Neuronal stem cell (in vitro differentiated cells): ENCODE measurements at regions not wholly inside any gene's neighbourhood (a gene's known extent, or its start where the extent isn't known, plus 50 kb on each side); places are given as distances from the start of the nearest gene placed in this dataset.

Experiments
- DNase-seq: peaks from one replicate; pipeline ENCODE4 v3.0.0-alpha.2; 2013; ENCODE audit warnings: low spot score
- H2AFZ ChIP-seq: one replicate; pipeline ENCODE4 v1.6.1; 2013; ENCODE audit warnings: mild to moderate bottlenecking, low read length, inconsistent platforms
- H2AK5ac ChIP-seq: 2 replicates; pipeline ENCODE4 v1.6.1; 2013; ENCODE audit warnings: low read depth, mild to moderate bottlenecking, inconsistent platforms, low read length, moderate library complexity, mixed read lengths
- H2BK120ac ChIP-seq: 2 replicates; pipeline ENCODE4 v1.6.1; 2013; ENCODE audit warnings: low read depth, mild to moderate bottlenecking, inconsistent platforms, low read length, moderate library complexity, mixed read lengths
- H2BK12ac ChIP-seq: one replicate; pipeline ENCODE4 v1.6.1; 2013; ENCODE audit warnings: low read length, inconsistent platforms
- H2BK15ac ChIP-seq: 2 replicates; pipeline ENCODE4 v1.6.1; 2013; ENCODE audit warnings: mild to moderate bottlenecking, low read length, inconsistent platforms, mixed read lengths
- H2BK5ac ChIP-seq: one replicate; pipeline ENCODE4 v1.6.1; 2013; ENCODE audit warnings: inconsistent platforms, mild to moderate bottlenecking, low read length, moderate library complexity
- H3K14ac ChIP-seq: one replicate; pipeline ENCODE4 v1.6.1; 2013; ENCODE audit warnings: low read length, inconsistent platforms
- H3K18ac ChIP-seq: 2 replicates; pipeline ENCODE4 v1.6.1; 2013; ENCODE audit warnings: low read length, inconsistent platforms
- H3K23ac ChIP-seq: 2 replicates; pipeline ENCODE4 v1.6.1; 2013; ENCODE audit warnings: low read depth, mild to moderate bottlenecking, mixed read lengths, low read length, inconsistent platforms; ENCODE audit not compliant: poor library complexity
- H3K27ac ChIP-seq: replicated peaks from 3 replicates; pipeline ENCODE4 v1.5.1; 2013; ENCODE audit warnings: low read length, inconsistent platforms
- H3K27me3 ChIP-seq, 3 experiments: 2 replicates each; pipeline ENCODE4 v1.6.1; 2013; ENCODE audit warnings: low read length in 3 of 3, mild to moderate bottlenecking in 2 of 3, inconsistent platforms in 1 of 3, low read depth in 1 of 3, mixed read lengths in 1 of 3, moderate library complexity in 1 of 3; ENCODE audit not compliant: control insufficient read depth in 3 of 3, insufficient read depth in 3 of 3
- H3K36me3 ChIP-seq, 2 donors: replicated peaks in 1 of 2; 2 replicates each; pipeline ENCODE4 v1.6.1; 2013; ENCODE audit warnings: low read length in 2 of 2; ENCODE audit not compliant: control insufficient read depth in 2 of 2, insufficient read depth in 2 of 2
- H3K4ac ChIP-seq: 2 replicates; pipeline ENCODE4 v1.6.1; 2013; ENCODE audit warnings: inconsistent platforms, mild to moderate bottlenecking, low read length, moderate library complexity
- H3K4me1 ChIP-seq, 2 donors: 1 replicate in 1 of 2; 2 replicates in 1 of 2; pipeline ENCODE4 v1.6.1; 2013; ENCODE audit warnings: low read length in 2 of 2, low read depth in 1 of 2; ENCODE audit not compliant: control insufficient read depth in 2 of 2, insufficient read depth in 1 of 2
- H3K4me2 ChIP-seq: one replicate; pipeline ENCODE4 v1.6.1; 2013; ENCODE audit warnings: mild to moderate bottlenecking, low read length, inconsistent platforms; ENCODE audit not compliant: insufficient read depth, poor library complexity, severe bottlenecking
- H3K4me3 ChIP-seq, 2 donors: 2 replicates each; pipeline ENCODE4 v1.5.1; 2013; ENCODE audit warnings: low read length in 2 of 2, mild to moderate bottlenecking in 2 of 2, inconsistent platforms in 1 of 2, moderate library complexity in 1 of 2
- H3K79me1 ChIP-seq: one replicate; pipeline ENCODE4 v1.6.1; 2013; ENCODE audit warnings: low read depth, mild to moderate bottlenecking, inconsistent platforms, low read length, moderate library complexity
- H3K9ac ChIP-seq: one replicate; pipeline ENCODE4 v1.6.1; 2013; ENCODE audit warnings: mild to moderate bottlenecking, low read depth, low read length, inconsistent platforms; ENCODE audit not compliant: poor library complexity
- H3K9me3 ChIP-seq, 2 donors: replicated peaks in 1 of 2; 2 replicates each; pipeline versions ENCODE3 to v1.6.1; 2013; ENCODE audit warnings: low read length in 2 of 2, mild to moderate bottlenecking in 2 of 2, inconsistent platforms in 1 of 2, low read depth in 1 of 2, mixed read lengths in 1 of 2, moderate library complexity in 1 of 2; ENCODE audit not compliant: control insufficient read depth in 2 of 2, insufficient read depth in 1 of 2
- H4K8ac ChIP-seq: one replicate; pipeline ENCODE4 v1.6.1; 2013; ENCODE audit warnings: low read depth, mild to moderate bottlenecking, inconsistent platforms, low read length, moderate library complexity
- H4K91ac ChIP-seq: one replicate; pipeline ENCODE4 v1.6.1; 2013; ENCODE audit warnings: low read length, low read depth, mild to moderate bottlenecking, inconsistent platforms; ENCODE audit not compliant: poor library complexity
- WGBS, 2 donors: extraction: QIAGEN DNeasy Blood & Tissue Kit; methylation state at CpG; one replicate each; pipeline ENCODE4 v1.1.7; 2013; ENCODE audit warnings: missing lambda C conversion rate in 2 of 2, mixed read lengths in 1 of 2; ENCODE audit not compliant: insufficient read length in 2 of 2, insufficient replicate concordance in 1 of 2; ENCODE audit errors: extremely low coverage in 2 of 2; 5-methylcytosine and 5-hydroxymethylcytosine counted together

DNA sequence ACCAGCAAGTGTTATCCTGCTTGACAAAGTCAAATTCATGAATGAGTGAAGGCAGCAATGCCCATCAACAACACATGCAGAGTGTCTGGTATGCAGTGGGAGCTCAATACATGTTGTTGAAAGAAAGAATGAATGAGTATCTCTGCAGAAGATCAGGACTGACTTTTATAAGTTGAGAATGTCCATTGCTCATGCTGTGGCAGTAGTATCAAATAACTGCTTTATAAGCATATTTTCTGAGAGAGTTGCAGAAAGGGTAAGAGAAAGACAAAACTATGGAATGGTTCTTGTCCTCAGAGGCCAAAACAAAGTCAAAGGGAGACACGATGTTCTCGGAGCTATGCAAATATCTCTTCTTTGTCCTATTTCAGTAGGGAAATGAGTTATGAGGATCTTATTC, 288.7 kb downstream of the LMX1A start:
- Histone ChIP-seq H2BK5ac (no peak overlapping the region), H2AK5ac (no peak overlapping the region), H4K8ac (no peak overlapping the region), H3K9ac (no peak overlapping the region), H2BK120ac (no peak overlapping the region), H3K4me1 (peaks cover 0 to 2% of the 10 kb centered on the region in 2 donors), H2BK15ac (no peak overlapping the region), H2BK12ac (no peak overlapping the region), H3K27ac (no peak overlapping the region), H3K4me3 (no peak overlapping the region), H3K18ac (no peak overlapping the region), H3K4me2 (no peak overlapping the region), H3K23ac (no peak overlapping the region), H2AFZ (no peak overlapping the region), H3K9me3 (no peaks in the 10 kb centered on the region), H3K36me3 (no peaks in the 10 kb centered on the region), H3K14ac (no peak overlapping the region), H3K79me1 (no peaks in the 10 kb centered on the region), H3K27me3 (no peaks in the 10 kb centered on the region), H4K91ac (no peak overlapping the region), H3K4ac (no peak overlapping the region)
- WGBS, 2 donors = no CpG with 5 or more reads among the region's 2 CpGs
- no peak for DNase-seq

DNA sequence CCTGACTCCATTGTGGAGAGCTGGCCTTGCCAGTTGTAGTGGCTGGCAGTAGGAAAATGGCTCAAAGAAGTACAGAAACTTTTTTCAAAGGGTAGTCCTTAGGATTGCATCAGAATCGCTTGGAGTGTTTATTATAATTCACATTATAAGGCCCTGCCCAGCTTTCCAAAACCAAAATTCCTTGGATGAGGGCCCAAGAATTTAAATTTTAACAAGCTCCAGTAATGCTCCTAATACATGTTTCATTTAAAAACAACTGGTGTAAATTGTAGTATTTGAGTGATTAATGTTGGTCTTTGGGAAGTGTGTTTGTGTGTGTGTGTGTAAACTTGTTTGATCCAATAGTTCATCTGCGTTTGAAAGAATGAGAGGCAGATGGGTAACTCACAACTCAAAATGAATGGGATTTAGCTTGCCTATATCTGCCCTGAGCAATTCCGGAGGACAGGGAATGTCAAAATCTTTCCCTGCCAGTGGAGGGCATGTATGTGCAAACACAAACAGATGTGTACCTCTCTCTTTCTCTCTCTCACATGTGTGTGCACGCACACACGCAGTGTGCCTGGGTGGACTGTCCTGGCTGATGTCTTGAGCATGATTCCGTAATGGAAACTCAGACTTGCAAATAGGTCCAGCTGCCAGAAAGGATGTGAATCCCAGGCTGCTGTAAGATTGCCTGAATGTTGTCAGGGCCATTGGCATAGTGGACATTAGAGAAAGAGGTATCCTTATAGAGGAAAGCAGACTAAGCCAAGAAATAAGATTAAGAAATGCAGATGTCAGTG, 293.1 kb downstream of the LMX1A start:
- Histone ChIP-seq H3K27ac (no peak overlapping the region), H3K79me1 (no peaks in the 10 kb centered on the region), H2AFZ (no peak overlapping the region), H2BK12ac (no peak overlapping the region), H3K36me3 (no peaks in the 10 kb centered on the region), H2AK5ac (no peak overlapping the region), H3K4ac (no peak overlapping the region), H3K9me3 (no peaks in the 10 kb centered on the region), H4K91ac (no peak overlapping the region), H3K23ac (no peak overlapping the region), H3K4me3 (no peak overlapping the region), H2BK5ac (no peak overlapping the region), H3K18ac (no peak overlapping the region), H3K27me3 (no peaks in the 10 kb centered on the region), H3K14ac (no peak overlapping the region), H4K8ac (no peak overlapping the region), H3K4me1 (no peaks in the 10 kb centered on the region), H3K9ac (no peak overlapping the region), H3K4me2 (no peak overlapping the region), H2BK15ac (no peak overlapping the region), H2BK120ac (no peak overlapping the region)
- no CpG with 5 or more reads among the region's 6 CpGs for WGBS, 2 donors
- no peak for DNase-seq

DNA sequence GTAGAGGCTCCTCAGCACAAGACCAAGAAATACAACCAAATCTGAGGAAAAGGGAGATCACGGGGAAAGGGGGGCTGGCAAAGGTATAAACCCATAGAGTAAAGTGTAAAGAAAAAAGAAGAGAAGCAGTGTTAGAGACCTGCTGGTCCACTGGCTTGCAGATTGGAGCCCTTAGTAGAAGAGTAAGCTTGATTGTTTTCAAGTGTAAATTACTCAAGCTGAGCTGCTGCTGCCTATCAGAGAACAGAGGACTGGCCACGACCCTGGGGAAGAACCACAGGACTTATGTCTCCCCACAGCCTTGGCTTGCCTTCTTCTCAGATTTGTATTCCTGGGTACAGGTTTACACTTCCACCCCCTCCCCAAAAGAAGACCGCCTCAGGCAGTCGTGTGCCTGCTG, 294.2 kb downstream of the LMX1A start:
- no peak overlapping the region for H3K14ac ChIP-seq
- H2BK120ac ChIP-seq = no peak overlapping the region
- H3K36me3 ChIP-seq = no peaks in the 10 kb centered on the region
- no peak for DNase-seq
- H3K23ac ChIP-seq = no peak overlapping the region
- H3K27me3 ChIP-seq = no peaks in the 10 kb centered on the region
- H2AK5ac ChIP-seq = no peak overlapping the region
- WGBS, 2 donors = no CpG with 5 or more reads among the region's 4 CpGs
- H3K4me3 ChIP-seq = no peak overlapping the region
- H2AFZ ChIP-seq = no peak overlapping the region
- no peak overlapping the region for H2BK5ac ChIP-seq
- H4K91ac ChIP-seq = no peak overlapping the region
- no peak overlapping the region for H3K4me2 ChIP-seq
- H3K4me1 ChIP-seq = no peaks in the 10 kb centered on the region
- H3K79me1 ChIP-seq = no peaks in the 10 kb centered on the region
- H3K9me3 ChIP-seq = no peaks in the 10 kb centered on the region
- H3K27ac ChIP-seq = no peak overlapping the region
- H2BK12ac ChIP-seq = no peak overlapping the region
- no peak overlapping the region for H3K18ac ChIP-seq
- no peak overlapping the region for H4K8ac ChIP-seq
- H2BK15ac ChIP-seq = no peak overlapping the region
- no peak overlapping the region for H3K4ac ChIP-seq
- no peak overlapping the region for H3K9ac ChIP-seq

DNA sequence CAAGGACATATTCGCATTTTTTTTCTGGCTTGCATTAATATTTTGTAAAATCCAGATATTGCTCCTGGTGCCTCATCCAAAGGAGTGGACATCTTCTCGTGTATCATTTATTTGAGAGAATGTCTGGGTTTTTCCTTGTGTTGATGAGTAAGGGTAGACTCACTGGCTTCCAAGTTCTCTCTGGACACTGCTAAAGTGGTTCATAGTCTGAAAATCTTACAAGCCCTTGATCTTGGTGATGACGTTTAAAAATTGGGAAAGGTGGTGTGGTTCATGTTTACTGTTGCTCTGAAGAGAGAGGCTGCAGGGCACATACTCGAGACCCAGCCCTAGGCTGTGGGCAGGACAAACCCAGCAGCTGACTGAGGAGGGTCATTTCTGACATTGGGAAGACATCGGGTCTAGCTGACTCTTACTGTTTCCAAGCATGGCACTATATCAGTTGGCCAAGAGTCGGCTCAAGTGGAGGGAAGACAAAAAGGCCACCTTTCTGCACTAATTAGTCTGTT, 296.2 kb downstream of the LMX1A start:
- Histone ChIP-seq H2BK15ac (no peak overlapping the region), H3K27ac (no peak overlapping the region), H2AFZ (no peak overlapping the region), H3K4me2 (no peak overlapping the region), H3K4ac (no peak overlapping the region), H4K91ac (no peak overlapping the region), H3K9ac (no peak overlapping the region), H2BK12ac (no peak overlapping the region), H2AK5ac (no peak overlapping the region), H3K18ac (no peak overlapping the region), H4K8ac (no peak overlapping the region), H3K23ac (no peak overlapping the region), H3K36me3 (no peaks in the 10 kb centered on the region), H2BK120ac (no peak overlapping the region), H3K4me3 (no peak overlapping the region), H2BK5ac (no peak overlapping the region), H3K9me3 (no peaks in the 10 kb centered on the region), H3K4me1 (no peaks in the 10 kb centered on the region), H3K79me1 (no peaks in the 10 kb centered on the region), H3K14ac (no peak overlapping the region), H3K27me3 (no peaks in the 10 kb centered on the region)
- no CpG with 5 or more reads among the region's 6 CpGs for WGBS, 2 donors
- no peak for DNase-seq
